Fibroblast of skin of right quadriceps (primary cell): ENCODE measurements at regions not wholly inside any gene's neighbourhood (a gene's known extent, or its start where the extent isn't known, plus 50 kb on each side); places are given as distances from the start of the nearest gene placed in this dataset.
"Not testable (repeated sequence)": the region's sequence is repeated elsewhere in the genome, so short reads cannot be mapped to it uniquely, and the experiment has no call there.

Source experiments
- DNase-seq: peaks from one replicate; pipeline ENCODE4 v3.0.0-alpha.2; 2013

DNA sequence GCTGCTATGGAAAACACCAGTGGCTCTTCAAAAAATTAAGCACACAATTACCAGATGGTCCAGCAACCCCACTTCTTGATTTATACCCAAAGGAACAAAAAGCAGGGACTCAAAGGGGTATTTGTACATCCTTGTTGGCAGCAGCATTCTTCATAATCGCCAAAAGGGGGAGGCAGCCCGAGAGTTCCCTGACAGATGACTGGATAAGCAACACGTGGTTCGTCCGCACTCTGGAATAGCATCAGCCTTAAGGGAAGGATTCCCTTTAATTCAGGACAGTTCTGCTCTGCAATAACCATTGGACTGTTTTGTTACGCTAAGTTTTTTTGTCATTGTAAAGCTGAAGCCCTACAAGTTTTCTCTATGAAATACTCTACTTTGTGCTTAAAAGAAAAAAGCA, 76.7 kb upstream of the TWIST2 start:
- peak; percentile 34 for DNase-seq

DNA sequence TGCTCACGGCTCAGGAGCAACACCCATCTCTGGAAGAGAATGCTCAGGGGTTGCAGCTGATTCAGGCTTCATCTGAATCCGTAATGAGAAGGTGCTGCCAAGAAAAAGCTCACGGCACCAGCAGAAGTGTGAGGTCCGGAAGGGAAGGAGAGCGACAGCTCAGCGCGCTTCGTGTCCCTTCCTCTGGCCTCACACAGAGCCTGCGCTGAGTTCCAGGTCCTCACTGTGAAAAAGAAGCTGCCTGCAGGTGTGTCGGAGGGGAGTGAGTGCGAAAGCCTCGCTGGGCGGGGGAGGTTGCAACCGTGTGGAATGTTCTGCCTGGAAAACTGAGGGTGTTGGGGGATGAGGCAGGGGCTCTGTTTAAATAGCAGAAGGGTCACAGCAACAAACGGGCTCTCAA, 76.2 kb upstream of the TWIST2 start:
- DNase-seq = no peak

DNA sequence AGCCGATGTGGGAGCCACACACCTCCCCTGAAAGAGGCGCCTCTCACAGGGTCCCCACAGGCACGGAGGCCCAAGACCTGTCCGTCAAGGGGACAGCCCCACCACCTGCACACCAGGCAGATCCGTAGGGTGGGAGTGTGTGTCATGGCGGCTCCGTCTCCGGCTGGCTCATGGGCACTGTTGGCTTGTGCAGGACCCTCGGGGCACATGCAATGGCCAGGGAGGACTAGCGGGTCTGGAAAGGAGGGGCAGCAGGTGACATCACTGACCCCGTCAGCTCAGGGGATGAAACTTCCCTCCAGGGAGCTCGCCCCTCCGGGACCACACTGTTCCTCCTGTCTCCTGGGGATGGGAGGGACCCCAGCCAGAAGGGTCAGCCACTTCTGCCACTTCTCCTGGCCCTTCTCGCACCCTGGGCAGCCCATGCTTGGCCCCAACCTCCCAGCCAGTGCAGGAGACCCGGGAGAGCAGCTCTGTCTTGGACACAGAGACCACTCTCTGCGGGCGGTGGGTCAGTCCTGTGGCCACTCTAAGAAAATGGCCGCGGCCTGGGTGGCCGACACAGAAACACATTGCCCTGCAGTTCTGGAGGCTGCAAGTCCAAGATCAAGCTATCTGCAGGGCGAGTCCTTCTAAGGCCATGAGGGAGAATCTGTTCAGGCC, 75.1 kb upstream of the TWIST2 start:
- DNase-seq = no peak

DNA sequence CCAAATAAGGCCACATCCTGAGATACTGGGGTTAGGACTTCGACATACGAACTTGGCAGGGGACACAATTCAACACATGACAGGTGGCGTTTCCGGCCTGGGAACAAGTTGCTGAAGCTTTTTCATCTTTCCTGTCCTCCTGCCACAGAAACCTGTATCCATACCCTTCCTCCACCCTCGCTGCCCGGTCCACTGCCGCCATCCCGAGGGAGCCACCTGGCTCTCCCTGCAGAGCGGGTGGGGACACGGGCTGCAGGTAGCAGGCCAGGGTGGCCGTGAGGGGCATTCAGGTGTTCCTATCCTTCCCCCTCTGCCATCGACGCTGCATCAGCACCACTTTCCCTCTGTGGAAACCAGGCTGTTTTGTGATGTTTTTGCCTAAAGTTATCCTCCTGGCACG, 74.4 kb upstream of the TWIST2 start:
- no peak for DNase-seq

DNA sequence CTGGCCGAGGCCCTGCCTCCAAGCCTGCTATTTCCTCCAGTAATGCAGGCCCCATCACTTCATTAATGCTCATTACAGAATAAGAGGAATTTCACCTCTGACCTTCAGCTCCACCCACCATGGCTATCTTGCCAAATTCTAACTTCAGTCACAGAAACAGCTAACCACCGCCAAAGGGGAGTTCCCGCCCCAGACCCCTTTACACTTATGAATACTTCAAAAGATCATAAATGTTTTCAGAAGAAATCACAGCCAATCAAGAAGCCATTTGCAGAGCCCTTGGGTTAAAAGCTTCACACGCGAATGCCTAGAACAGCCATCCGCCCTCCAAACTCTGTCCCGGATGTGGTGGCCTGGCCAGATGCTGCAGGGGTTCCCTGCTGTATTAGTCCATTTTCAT, 73.8 kb upstream of the TWIST2 start:
- no peak for DNase-seq

DNA sequence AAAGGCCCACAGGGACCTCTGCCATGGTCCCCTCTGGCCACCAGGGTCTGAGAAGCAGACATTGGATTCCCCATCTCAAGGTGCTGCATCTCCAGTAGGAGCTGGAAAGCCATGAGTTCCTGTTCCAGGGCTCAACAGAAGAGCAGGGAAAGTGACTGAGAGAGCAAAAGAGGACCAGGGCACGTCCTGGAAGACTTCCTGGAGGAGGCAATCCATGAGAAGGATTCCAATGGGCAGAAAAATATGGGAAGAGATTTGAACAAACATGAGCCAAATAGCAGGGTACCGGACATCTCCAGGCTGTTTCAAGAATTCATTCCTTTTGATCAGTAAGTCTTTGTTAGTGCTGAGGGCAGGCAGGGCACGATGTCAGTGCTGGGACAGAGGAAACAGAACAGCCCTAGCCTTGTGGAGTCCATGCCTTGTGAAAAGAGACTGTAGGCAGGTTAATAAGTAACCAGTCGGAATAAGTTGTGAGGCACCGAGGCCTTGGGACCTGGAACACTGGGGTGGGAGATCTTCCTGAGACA, 72.8 kb upstream of the TWIST2 start:
- no peak for DNase-seq

DNA sequence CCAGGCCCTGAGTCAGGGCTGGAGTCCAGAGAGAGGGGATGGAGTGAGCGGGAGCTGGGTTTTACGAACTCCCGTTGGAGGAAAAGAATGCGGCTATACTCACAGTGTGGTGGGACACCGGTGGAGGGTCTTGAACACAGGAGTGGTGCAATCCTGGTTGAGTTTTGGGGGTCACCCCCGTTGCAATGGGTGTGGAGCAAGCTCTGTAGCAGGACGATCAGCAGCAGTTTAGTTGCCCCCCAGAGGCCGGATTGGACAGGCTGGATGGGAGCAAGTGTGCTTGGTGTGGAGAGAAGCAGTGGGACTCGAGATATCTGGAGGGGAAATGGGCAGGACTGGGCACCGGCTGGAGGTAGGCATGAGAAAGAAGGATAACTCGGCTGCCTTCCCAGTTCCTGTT, 72.3 kb upstream of the TWIST2 start:
- no peak for DNase-seq

DNA sequence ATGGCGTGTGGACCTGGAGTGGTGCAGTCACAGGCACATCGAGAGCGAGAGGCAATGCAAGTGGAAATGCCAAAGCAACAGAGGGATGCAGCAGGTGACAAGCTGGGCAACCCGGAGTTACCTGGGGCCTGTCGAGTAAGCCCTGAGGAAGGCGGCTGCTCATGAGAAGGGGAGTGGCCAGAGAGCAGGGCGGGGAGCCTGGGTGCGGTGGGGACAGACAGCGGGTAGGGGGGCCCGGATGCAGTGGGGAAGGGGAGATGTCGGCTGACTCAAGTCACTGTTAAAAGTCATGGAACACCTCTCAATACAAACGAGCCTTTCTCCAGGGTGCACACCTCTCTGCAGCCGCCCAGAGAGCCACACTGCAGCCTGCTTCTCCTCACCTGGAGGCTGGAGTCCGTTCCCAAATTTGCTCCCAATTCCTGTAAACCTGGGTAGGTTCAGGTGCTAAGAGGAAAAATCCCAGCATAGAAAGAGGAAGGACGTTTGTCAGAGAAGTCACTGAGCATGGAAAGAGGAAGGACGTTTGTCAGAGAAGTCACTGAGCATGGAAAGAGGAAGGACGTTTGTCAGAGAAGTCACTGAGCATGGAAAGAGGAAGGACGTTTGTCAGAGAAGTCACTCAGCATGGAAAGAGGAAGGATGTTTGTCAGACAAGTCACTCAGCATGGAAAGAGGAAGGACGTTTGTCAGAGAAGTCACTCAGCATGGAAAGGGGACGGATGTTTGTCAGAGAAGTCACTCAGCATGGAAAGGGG, 71.7 kb upstream of the TWIST2 start:
- no peak for DNase-seq

DNA sequence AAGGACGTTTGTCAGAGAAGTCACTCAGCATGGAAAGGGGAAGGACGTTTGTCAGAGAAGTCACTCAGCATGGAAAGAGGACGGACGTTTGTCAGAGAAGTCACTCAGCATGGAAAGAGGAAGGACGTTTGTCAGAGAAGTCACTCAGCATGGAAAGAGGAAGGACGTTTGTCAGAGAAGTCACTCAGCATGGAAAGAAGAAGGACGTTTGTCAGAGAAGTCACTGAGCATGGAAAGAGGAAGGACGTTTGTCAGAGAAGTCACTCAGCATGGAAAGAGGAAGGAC, 71.2 kb upstream of the TWIST2 start:
- not testable (repeated sequence) for DNase-seq

DNA sequence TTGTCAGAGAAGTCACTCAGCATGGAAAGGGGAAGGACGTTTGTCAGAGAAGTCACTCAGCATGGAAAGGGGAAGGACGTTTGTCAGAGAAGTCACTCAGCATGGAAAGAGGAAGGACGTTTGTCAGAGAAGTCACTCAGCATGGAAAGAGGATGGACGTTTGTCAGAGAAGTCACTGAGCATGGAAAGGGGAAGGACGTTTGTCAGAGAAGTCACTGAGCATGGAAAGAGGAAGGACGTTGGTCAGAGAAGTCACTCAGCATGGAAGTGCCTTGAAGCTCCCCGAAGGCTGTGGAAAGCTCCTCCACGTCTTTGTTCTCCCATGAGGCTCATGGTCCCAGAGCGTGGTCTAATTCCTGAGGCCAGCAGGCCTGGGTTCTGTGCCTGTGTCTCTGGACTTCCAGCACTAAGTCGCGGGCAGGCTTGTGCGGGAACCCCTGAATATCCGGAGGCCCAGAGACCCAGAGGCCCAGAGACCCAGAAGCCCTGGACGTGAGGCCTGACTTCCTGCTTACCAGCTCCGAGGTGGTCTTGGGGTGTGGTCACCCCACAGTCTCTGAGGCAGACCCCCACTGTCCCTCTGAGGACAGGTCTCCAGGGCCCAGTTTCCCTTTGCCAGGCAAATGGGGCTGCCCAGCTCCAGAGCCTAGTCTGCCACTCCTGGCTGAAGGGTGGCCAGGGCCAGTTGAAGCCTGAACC, 70.4 kb upstream of the TWIST2 start:
- DNase-seq = no peak

DNA sequence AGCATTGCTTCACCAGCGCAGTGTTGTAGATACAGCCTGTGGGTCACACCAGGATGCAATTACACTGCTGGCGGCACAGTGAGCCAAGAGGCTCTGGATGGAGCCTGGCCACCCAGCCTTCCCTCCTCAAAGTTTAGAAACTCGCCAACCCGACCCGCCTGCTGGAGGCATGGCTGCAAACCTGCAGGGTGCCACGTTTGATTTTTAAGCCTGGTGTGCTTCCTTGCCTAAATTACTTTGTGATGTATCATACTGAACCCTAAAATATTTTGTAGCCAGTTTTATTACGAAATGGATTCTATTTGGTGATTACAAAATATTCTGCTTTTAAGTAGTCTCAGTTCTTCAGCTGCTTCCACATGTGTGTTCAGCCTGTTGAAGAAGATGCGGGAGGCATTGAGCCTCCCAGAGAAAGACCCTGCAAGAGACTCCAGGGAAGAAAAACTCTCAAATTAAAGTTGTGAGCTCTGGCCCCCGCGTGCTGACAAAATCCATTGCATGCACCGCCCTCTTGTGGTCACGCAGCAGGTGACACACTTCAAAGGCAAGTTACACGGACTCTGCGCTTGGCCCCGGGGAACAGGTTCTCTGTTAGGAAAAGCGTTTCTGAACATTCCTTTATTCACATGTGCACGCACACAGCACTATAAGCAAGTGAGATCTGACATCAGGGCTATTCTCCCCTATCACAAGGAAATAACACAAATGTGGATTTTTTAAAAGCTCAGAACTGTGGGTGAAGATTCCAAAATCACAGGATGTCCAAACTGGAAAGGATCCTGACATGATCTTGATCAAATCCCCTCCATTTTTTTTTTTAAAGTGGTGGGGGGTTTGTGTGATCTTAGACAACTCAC, 63.0 kb upstream of the TWIST2 start:
- peak; percentile 86 for DNase-seq

DNA sequence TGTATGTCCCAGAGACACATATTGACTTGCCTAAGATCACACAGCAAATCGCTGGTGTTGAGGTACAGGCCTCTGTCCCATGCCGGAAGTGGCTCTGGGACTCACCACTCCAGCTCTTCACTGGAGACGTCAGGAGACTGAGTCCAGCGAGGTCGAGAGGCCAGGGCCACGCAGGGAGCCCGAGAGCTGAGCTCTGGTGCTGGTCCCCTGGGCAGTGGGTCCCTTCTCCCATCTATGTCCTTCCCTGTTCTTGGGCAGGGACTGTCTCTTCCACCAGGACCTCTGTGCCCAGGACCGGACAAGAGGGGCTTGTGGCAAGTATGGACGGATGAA, 62.4 kb upstream of the TWIST2 start:
- DNase-seq = peak; percentile 8

DNA sequence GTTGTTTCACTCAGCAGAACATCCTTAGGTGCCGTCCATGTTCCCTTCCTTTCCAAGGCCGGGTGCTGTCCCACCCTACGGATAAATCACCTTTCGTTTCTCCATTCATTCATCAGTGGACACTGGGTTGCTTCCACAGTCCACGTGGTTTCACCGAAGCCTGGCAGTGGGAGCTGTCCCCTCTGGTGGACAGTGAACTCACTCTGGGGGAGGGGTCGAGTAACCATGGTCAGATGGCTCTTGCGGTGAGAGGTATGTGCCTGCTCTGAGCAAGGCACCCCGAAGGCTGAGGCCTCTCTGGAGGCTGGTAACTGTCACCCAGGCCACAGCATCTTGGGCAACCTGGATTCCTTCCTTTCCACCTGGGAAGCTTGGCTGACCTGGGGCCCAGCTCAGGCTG, 61.5 kb upstream of the TWIST2 start:
- peak; percentile 50 for DNase-seq

DNA sequence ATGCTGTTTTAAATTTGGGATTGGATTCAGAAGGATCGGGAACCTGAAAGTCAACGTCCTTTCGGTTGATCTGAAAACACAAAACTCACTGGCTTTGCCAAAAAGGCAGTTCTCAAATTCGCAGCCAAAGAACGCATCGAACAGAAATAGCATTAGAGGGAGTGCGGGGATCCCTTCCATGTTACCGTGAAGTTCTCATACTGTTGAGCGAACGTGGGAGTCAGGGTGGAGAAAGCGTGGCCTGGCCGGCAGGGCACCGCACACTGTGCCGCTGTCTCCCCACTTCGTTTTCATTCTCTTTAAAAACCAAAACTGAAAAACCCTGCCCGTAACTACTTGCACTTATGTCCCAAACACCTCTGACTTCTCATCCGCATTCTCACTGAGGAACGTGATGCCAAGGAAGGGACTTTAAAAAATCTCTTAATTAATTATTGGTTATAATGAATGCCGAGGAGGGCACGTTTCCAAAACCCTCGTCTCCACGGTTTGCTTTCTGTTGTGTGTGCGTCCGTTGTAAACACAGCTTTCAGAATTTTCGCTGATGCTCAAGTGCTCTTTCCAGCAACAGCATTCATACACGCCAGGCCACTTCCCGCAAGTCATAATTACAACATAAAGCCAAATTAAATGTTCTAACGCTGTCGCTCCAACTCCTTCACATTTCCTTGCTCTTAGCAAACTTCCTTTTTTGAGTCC, 60.9 kb upstream of the TWIST2 start:
- DNase-seq = peak; percentile 71

DNA sequence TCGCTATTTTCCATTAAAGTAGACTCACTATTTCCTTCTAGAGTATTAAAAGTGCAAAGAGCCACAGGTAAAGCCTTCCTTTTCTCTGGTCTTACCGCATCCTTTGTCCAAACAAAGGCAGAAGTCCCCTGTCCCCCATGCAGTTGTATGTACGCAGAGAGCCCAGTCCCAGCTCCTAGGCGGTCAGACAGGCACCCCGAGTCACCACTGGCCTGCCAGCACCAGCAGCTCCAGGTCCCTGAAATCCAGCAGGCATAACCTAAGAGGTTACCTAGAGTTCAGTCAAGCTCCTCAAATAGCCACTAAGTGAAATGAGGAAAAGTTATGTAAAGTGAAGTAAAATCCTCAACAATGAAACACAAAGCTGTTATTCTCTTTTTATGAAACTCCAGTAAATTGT, 60.4 kb upstream of the TWIST2 start:
- peak; percentile 57 for DNase-seq

DNA sequence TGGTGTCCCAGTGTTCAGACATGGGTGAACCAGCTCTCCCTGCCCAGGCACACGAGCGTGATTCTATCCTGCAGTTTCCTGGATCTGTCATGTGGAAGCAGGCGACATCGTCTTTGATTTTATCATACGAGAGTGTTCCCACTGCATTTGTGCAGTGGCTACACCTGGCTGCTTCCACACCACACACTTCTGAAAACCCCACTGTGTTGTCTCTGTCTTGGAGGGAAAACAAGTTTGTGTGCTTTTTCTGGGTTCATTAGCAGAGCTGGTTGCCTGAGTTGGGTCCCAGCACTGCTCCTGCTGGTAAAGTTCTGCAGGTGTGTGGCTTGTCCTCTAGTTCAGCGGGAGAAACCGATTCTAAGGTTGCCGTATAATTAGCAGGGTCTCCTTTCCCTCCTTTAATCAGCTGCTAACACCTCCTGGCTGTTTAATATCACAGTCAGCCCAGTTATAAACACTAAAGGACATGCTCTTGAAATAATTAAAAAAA, 58.5 kb upstream of the TWIST2 start:
- DNase-seq = peak; percentile 42

DNA sequence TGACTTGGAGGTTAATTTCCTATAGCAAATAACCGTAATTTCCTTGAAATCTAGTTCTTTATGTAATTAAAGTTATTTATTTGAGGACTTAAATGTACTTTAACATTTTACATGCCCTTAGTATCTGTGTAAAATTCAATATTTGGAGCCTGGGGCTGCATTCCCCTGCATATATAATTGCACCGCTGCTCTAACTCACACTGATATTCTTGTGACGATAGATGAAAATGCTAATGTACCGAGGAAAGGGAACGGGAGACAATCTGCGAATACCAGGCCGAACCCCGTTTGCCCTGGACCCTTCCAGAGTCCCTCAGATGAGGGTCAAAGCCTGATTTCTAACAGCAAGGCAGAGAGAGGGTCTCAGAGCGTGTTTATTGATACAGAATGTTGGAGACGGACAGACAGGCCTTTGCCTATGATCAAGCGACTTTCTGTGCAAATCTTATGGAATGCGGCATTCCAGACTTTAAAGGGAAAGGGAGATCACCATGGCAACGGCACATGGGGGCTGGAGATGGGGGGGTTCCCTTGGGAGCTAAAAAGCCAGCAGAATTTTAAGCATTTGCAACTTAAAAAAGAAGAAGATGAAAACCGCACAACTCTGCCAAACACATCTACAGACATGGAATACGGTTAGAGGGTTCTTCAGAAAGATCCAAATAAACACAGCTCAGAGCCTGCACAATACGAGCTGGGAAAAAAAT, 57.6 kb upstream of the TWIST2 start:
- peak; percentile 94 for DNase-seq

DNA sequence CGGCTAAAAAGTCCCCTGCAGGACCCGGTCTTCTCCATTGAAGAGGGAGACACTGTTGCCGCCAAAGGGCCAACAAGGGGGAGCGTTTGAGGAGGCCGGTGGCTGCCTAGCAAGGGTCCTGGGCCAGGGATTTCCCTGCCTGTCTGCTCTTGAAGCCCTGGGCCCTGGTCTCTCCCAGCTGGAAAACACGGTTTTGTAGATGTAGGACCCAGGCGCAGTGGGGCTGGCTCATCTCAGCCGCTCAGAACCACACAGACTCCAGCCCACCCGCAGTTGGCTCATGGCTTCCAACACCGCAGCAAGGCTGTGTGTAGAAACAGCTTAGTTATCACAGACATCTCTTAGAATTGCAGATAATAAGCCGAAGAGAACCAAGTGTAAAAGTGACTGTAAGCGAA, 57.1 kb upstream of the TWIST2 start:
- peak; percentile 75 for DNase-seq

DNA sequence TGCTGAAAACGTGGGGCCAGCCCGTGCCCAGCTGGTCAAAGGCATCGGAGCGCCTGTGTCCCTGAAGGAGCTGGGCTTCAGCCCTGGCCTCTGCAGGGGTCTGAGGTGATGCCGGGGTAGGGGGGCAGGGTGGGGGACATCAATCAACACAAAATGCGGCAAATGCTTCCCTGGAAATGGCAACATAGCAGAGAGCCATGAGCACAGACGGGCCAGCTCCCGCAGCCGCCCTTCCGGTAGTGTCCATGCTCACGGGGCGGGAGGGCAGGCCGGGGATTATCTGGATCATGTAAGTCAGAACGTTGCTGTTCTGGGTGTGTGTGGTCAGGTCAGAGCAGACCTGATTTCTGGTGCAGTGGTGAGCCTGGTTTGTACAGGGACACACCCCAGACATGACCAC, 56.5 kb upstream of the TWIST2 start:
- DNase-seq = peak; percentile 15

DNA sequence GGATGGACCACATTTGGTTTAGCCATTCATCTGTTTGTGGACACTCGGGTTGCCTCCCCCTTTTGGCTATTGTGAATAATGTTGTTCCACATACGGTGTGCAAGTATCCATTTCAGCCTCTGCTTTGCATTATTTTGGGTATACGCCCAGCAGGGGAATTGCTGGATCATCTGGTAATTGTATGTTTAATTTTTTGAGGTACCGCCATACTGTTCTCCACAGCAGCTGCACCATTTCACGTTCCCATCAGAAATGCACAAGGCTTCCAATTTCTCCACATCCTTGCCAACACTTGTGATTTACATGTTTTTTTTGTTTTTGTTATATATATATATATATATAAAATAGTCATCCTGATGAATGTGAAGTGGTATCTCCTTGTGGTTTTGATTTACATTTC, 54.6 kb upstream of the TWIST2 start:
- DNase-seq = peak; percentile 93

DNA sequence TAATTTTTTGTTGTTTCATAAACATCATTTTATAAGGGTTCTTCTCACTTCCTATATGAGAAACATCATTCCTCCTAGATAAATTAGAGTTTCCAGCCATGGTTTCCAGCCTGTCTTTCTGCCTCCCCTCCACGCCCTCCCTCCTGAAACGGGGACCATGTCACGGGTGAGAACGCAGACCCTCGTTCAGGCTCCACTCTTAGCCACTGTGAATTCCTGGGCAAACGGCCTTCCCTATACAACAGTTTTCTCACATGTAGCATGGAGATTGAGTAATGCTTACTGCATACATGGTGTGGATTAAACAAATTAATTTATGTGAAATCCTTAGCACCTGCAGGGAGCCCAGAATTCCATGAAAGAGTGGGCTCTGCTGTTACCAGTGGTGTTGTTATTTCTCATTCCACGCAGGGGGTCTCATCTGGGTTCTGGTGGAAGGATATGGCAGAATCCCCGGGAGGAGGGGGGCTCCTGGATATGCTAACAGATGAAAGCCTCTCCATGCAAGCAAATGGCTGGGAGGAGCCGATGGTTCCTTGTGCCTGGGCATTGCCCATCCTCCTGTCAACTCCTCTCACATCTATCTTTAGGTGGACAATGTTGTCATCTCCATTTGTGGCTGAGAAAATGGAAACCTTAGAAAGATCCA, 54.0 kb upstream of the TWIST2 start:
- DNase-seq = no peak
